GM23338 (cell line): ENCODE measurements at regions not wholly inside any gene's neighbourhood (a gene's known extent, or its start where the extent isn't known, plus 50 kb on each side); places are given as distances from the start of the nearest gene placed in this dataset.
"Not testable (repeated sequence)": the region's sequence is repeated elsewhere in the genome, so short reads cannot be mapped to it uniquely, and the experiment has no call there.

Experiments
- ATAC-seq: fragments of 200-7000 bp; cut with Tn5 transposase; 3 replicates; pipeline ENCODE4 v1.9.1; 2020
- DNase-seq: peaks from one replicate; pipeline ENCODE4 v3.0.0-alpha.2; 2015; ENCODE audit warnings: low spot score
- H2AFZ ChIP-seq: fragments of 200-600 bp; sonication (generic); 2 replicates; pipeline ENCODE4 v1.8.0; 2016; ENCODE audit warnings: antibody characterized with exemption, mild to moderate bottlenecking, moderate library complexity
- H3F3A ChIP-seq: fragments of 200-600 bp; sonication (generic); replicated peaks from 2 replicates; pipeline ENCODE4 v1.8.0; 2017; ENCODE audit warnings: antibody characterized with exemption, mixed run types, low read depth
- H3K27ac ChIP-seq: fragments of 200-600 bp; sonication (generic); 2 replicates; pipeline ENCODE4 v1.6.1; 2016; ENCODE audit warnings: low read depth
- H3K27me3 ChIP-seq: fragments of 200-600 bp; sonication (generic); 2 replicates; pipeline ENCODE4 v1.8.0; 2016; ENCODE audit warnings: mild to moderate bottlenecking, mixed run types, moderate library complexity; ENCODE audit not compliant: insufficient read depth
- H3K36me3 ChIP-seq: fragments of 200-600 bp; sonication (generic); 2 replicates; pipeline ENCODE4 v1.8.0; 2016; ENCODE audit warnings: mild to moderate bottlenecking; ENCODE audit not compliant: insufficient read depth
- H3K4me1 ChIP-seq: fragments of 200-600 bp; sonication (generic); 2 replicates; pipeline ENCODE4 v1.8.0; 2016; ENCODE audit warnings: mild to moderate bottlenecking, moderate library complexity; ENCODE audit not compliant: insufficient read depth
- H3K4me2 ChIP-seq: fragments of 200-600 bp; sonication (generic); 2 replicates; pipeline ENCODE4 v1.7.1; 2017; ENCODE audit warnings: mixed run types
- H3K4me3 ChIP-seq: fragments of 200-600 bp; sonication (generic); 2 replicates; pipeline ENCODE4 v1.6.1; 2016; ENCODE audit warnings: mixed run types
- H3K79me2 ChIP-seq: fragments of 200-600 bp; sonication (generic); replicated peaks from 2 replicates; pipeline ENCODE4 v1.8.0; 2017; ENCODE audit warnings: mild to moderate bottlenecking; ENCODE audit not compliant: insufficient read depth
- H3K9me2 ChIP-seq: fragments of 200-600 bp; sonication (generic); 2 replicates; pipeline ENCODE4 v1.8.0; 2017; ENCODE audit not compliant: insufficient read depth
- H4K20me1 ChIP-seq: fragments of 200-600 bp; sonication (generic); replicated peaks from 2 replicates; pipeline ENCODE4 v1.8.0; 2017; ENCODE audit warnings: mild to moderate bottlenecking; ENCODE audit not compliant: insufficient read depth
- H3K27ac Mint-ChIP-seq: 2 replicates; pipeline ENCODE4 v1.8.0; 2020; ENCODE audit warnings: inconsistent platforms, mild to moderate bottlenecking, moderate library complexity, mixed read lengths
- H3K27me3 Mint-ChIP-seq: 3 replicates; pipeline ENCODE4 v1.8.0; 2022; ENCODE audit warnings: low read depth, mild to moderate bottlenecking, moderate library complexity, mixed read lengths, inconsistent platforms; ENCODE audit not compliant: insufficient read depth, poor library complexity
- H3K36me3 Mint-ChIP-seq: 3 replicates; pipeline ENCODE4 v1.8.0; 2021; ENCODE audit warnings: low read depth, mild to moderate bottlenecking, inconsistent platforms, moderate library complexity, mixed read lengths
- H3K4me1 Mint-ChIP-seq: 3 replicates; pipeline ENCODE4 v1.8.0; 2020; ENCODE audit warnings: mild to moderate bottlenecking, inconsistent platforms, mixed read lengths
- H3K4me3 Mint-ChIP-seq: 3 replicates; pipeline ENCODE4 v1.8.0; 2021; ENCODE audit warnings: moderate library complexity, mild to moderate bottlenecking, inconsistent platforms, mixed read lengths
- H3K9me3 Mint-ChIP-seq: 3 replicates; pipeline ENCODE4 v1.8.0; 2020; ENCODE audit warnings: moderate library complexity, mild to moderate bottlenecking, inconsistent platforms, mixed read lengths
- EZH2 ChIP-seq: fragments of 200-600 bp; sonication (generic); IDR thresholded peaks from one replicate; pipeline ENCODE4 v1.8.0; 2017; ENCODE audit warnings: antibody characterized with exemption, mild to moderate bottlenecking, low read depth; ENCODE audit not compliant: unreplicated experiment
- POLR2AphosphoS5 ChIP-seq: IDR thresholded peaks from 2 replicates; pipeline ENCODE4 v1.6.1; 2016; ENCODE audit warnings: antibody characterized with exemption, low read depth
- TF ChIP-seq, protein P1 (sequence below): fragments of 250-450 bp; sonication (Bioruptor Pico); IDR thresholded peaks from 2 replicates; pipeline ENCODE4 v1.5.0; 2020; ENCODE audit warnings: mild to moderate bottlenecking, moderate library complexity
- TF ChIP-seq, protein P2 (sequence below), 2 experiments: fragments of 200-600 bp in 1 of 2; sonication (generic) in 1 of 2; conservative IDR thresholded peaks; 2 replicates each; pipeline versions ENCODE4 v1.5.1 to v1.6.1; 2016 to 2017; ENCODE audit warnings: antibody characterized with exemption in 2 of 2, low read depth in 2 of 2, mild to moderate bottlenecking in 2 of 2, moderate library complexity in 1 of 2

DNA sequence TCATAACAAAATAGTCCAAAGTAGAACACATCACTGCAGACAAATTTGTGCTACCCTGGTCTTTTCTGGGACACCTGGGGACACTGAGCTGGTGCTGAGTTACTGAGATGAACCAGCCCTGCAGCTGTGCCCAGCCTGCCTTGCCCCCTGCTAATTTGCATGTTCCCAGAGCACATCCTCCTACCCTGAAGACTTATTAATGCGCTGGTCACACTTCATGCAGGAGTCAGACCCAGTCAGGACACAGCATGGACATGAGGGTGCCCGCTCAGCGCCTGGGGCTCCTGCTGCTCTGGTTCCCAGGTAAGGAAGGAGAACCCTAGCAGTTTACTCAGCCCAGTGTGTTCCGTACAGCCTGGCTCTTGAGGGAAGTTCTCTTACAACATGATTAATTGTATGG is 1518.3 kb downstream of the RPIA start (continued):
- TF ChIP-seq, protein P1, sequence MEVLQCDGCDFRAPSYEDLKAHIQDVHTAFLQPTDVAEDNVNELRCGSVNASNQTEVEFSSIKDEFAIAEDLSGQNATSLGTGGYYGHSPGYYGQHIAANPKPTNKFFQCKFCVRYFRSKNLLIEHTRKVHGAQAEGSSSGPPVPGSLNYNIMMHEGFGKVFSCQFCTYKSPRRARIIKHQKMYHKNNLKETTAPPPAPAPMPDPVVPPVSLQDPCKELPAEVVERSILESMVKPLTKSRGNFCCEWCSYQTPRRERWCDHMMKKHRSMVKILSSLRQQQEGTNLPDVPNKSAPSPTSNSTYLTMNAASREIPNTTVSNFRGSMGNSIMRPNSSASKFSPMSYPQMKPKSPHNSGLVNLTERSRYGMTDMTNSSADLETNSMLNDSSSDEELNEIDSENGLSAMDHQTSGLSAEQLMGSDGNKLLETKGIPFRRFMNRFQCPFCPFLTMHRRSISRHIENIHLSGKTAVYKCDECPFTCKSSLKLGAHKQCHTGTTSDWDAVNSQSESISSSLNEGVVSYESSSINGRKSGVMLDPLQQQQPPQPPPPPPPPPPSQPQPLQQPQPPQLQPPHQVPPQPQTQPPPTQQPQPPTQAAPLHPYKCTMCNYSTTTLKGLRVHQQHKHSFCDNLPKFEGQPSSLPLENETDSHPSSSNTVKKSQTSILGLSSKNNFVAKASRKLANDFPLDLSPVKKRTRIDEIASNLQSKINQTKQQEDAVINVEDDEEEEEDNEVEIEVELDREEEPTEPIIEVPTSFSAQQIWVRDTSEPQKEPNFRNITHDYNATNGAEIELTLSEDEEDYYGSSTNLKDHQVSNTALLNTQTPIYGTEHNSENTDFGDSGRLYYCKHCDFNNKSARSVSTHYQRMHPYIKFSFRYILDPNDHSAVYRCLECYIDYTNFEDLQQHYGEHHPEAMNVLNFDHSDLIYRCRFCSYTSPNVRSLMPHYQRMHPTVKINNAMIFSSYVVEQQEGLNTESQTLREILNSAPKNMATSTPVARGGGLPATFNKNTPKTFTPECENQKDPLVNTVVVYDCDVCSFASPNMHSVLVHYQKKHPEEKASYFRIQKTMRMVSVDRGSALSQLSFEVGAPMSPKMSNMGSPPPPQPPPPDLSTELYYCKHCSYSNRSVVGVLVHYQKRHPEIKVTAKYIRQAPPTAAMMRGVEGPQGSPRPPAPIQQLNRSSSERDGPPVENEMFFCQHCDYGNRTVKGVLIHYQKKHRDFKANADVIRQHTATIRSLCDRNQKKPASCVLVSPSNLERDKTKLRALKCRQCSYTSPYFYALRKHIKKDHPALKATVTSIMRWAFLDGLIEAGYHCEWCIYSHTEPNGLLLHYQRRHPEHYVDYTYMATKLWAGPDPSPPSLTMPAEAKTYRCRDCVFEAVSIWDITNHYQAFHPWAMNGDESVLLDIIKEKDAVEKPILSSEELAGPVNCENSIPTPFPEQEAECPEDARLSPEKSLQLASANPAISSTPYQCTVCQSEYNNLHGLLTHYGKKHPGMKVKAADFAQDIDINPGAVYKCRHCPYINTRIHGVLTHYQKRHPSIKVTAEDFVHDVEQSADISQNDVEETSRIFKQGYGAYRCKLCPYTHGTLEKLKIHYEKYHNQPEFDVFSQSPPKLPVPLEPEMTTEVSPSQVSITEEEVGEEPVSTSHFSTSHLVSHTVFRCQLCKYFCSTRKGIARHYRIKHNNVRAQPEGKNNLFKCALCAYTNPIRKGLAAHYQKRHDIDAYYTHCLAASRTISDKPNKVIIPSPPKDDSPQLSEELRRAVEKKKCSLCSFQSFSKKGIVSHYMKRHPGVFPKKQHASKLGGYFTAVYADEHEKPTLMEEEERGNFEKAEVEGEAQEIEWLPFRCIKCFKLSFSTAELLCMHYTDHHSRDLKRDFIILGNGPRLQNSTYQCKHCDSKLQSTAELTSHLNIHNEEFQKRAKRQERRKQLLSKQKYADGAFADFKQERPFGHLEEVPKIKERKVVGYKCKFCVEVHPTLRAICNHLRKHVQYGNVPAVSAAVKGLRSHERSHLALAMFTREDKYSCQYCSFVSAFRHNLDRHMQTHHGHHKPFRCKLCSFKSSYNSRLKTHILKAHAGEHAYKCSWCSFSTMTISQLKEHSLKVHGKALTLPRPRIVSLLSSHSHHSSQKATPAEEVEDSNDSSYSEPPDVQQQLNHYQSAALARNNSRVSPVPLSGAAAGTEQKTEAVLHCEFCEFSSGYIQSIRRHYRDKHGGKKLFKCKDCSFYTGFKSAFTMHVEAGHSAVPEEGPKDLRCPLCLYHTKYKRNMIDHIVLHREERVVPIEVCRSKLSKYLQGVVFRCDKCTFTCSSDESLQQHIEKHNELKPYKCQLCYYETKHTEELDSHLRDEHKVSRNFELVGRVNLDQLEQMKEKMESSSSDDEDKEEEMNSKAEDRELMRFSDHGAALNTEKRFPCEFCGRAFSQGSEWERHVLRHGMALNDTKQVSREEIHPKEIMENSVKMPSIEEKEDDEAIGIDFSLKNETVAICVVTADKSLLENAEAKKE (CRISPR knock-in tag) = no peak
- no peak for TF ChIP-seq EZH2
- TF ChIP-seq POLR2AphosphoS5 = no peak

DNA sequence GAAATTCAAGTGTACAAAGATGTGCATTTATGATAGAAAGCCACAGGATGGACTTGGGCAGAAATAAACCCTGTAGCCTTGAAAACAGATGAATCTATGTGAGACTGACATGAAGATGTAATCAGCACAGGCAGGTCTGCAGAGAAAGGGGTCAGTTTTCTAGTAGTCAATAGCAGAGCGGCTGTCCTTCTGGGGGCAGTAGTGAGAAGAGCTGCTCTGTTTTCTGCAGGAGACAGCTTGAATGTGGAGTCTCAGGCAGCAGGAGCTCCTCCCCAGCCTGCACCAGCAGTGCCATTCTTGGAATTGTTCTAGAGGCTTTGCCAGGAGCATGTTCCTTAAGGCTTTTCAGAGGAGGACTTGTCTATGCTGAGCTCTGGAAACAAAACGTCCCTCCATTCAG is 1524.4 kb downstream of the RPIA start:
- not testable (repeated sequence) for H2AFZ ChIP-seq, H3K4me2 ChIP-seq, H3F3A ChIP-seq, H3K27me3 ChIP-seq, H3K27ac Mint-ChIP-seq, H4K20me1 ChIP-seq, H3K4me3 ChIP-seq, H3K9me2 ChIP-seq, H3K27me3 Mint-ChIP-seq, H3K4me1 Mint-ChIP-seq, ATAC-seq, H3K36me3 Mint-ChIP-seq, H3K36me3 ChIP-seq, H3K79me2 ChIP-seq, H3K4me3 Mint-ChIP-seq, H3K27ac ChIP-seq, H3K4me1 ChIP-seq
- H3K9me3 Mint-ChIP-seq = peaks cover 50% of the 10 kb centered on the region
- DNase-seq = peak; percentile 61
- TF ChIP-seq, protein P2, sequence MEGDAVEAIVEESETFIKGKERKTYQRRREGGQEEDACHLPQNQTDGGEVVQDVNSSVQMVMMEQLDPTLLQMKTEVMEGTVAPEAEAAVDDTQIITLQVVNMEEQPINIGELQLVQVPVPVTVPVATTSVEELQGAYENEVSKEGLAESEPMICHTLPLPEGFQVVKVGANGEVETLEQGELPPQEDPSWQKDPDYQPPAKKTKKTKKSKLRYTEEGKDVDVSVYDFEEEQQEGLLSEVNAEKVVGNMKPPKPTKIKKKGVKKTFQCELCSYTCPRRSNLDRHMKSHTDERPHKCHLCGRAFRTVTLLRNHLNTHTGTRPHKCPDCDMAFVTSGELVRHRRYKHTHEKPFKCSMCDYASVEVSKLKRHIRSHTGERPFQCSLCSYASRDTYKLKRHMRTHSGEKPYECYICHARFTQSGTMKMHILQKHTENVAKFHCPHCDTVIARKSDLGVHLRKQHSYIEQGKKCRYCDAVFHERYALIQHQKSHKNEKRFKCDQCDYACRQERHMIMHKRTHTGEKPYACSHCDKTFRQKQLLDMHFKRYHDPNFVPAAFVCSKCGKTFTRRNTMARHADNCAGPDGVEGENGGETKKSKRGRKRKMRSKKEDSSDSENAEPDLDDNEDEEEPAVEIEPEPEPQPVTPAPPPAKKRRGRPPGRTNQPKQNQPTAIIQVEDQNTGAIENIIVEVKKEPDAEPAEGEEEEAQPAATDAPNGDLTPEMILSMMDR (conservative IDR thresholded peaks at IDR 0.05; ENCODE audit: low read depth in 2 of 2) = peak; percentile 49 to 58

DNA sequence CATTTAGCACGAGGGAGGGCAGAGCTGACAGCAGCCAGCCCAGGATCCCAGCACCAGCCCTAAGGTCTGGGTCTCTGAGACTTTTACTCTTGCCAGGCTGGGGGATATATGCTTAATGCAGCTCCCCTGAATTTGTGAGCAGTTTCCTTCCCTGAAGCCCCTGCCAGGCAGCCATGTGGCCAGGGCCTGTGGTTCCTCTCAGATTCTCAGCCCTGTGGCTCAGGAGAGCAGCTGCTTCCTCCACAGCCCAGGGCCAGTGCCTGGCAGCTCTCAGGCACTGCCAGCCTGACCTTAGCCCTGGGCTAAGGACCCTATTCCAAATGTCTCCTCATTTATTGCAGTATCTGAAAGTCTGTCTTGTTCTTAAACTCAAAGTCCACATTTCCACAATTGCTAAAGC is 1525.3 kb downstream of the RPIA start:
- H3K27me3 ChIP-seq, H2AFZ ChIP-seq, H3K4me2 ChIP-seq, H3K27me3 Mint-ChIP-seq, H3K27ac ChIP-seq, H3K79me2 ChIP-seq, H3K4me1 Mint-ChIP-seq, H3K36me3 Mint-ChIP-seq, DNase-seq, H4K20me1 ChIP-seq, H3K27ac Mint-ChIP-seq, H3K4me1 ChIP-seq, H3K36me3 ChIP-seq, H3K9me2 ChIP-seq, ATAC-seq, H3K4me3 ChIP-seq, H3F3A ChIP-seq, H3K4me3 Mint-ChIP-seq: not testable (repeated sequence)
- H3K9me3 Mint-ChIP-seq = peaks cover 53% of the 10 kb centered on the region

DNA sequence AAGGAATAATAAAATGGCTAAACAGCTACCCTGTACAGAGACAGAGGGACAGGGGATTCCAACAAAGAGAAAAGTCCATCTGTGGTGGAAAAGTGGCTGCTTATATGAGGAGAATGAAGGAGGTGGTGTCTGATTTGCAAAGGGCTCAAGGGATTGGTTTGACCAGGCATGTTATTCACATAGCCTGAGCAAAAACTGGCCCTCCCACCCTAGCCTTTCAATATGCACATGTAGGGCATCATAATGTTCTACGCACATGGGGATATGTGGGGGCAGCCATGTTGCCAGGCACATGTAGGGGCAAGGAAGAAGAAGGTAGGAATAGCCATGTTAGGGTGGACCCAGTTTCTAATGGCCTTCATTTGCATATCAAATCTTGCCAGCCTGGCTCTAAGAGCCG is 1527.1 kb downstream of the RPIA start:
- not testable (repeated sequence) for H3K36me3 Mint-ChIP-seq, H2AFZ ChIP-seq, ATAC-seq, H3K27me3 Mint-ChIP-seq, H3K4me3 Mint-ChIP-seq, H3K27ac Mint-ChIP-seq, H3K27me3 ChIP-seq, H3K36me3 ChIP-seq, H4K20me1 ChIP-seq, H3K79me2 ChIP-seq, H3K4me3 ChIP-seq, H3K4me2 ChIP-seq, H3K4me1 Mint-ChIP-seq, H3K9me2 ChIP-seq, H3K4me1 ChIP-seq, H3K27ac ChIP-seq, DNase-seq, H3F3A ChIP-seq
- peaks cover 51% of the 10 kb centered on the region for H3K9me3 Mint-ChIP-seq
